H1 (cell line): ENCODE measurements at regions not wholly inside any gene's neighbourhood (a gene's known extent, or its start where the extent isn't known, plus 50 kb on each side); places are given as distances from the start of the nearest gene placed in this dataset.

ENCODE experiments used
- CTCF ChIA-PET: fragments of 300-600 bp; sonication (Branson Sonifier 250); formaldehyde crosslinking; loops from one replicate; lab custom pipeline; 2021; ENCODE audit not compliant: partially characterized antibody; lab: Charles Lee
- POLR2A ChIA-PET: fragments of 300-600 bp; sonication (Branson Sonifier 250); formaldehyde crosslinking; loops from one replicate; lab custom pipeline; 2021; ENCODE audit warnings: inconsistent platforms; ENCODE audit not compliant: partially characterized antibody; lab: Charles Lee
- DNase-seq, 2 experiments: peaks; one replicate each; pipeline versions ENCODE4 v3.0.0 to v3.0.0-alpha.2; 2010 to 2022; ENCODE audit warnings: low spot score in 2 of 2, low read depth in 1 of 2, mixed read lengths in 1 of 2
- FAIRE-seq: peaks from 2 replicates; lab custom pipeline; 2011; peaks lifted over from hg19 to GRCh38; lab: Jason Lieb, UNC
- H2AFZ ChIP-seq: 2 replicates; pipeline ENCODE4 v1.8.1; 2012; ENCODE audit warnings: low read length, inconsistent platforms
- H2AK5ac ChIP-seq: 2 replicates; pipeline ENCODE4 v1.6.1; 2013; ENCODE audit warnings: low read depth, low read length
- H2BK120ac ChIP-seq: replicated peaks from 2 replicates; pipeline ENCODE3; 2013; ENCODE audit warnings: low read depth, low read length, inconsistent platforms
- H2BK12ac ChIP-seq: 2 replicates; pipeline ENCODE4 v1.6.1; 2013; ENCODE audit warnings: low read depth, low read length
- H2BK15ac ChIP-seq: 2 replicates; pipeline ENCODE4 v1.6.1; 2013; ENCODE audit warnings: low read length
- H2BK20ac ChIP-seq: 2 replicates; pipeline ENCODE4 v1.6.1; 2013; ENCODE audit warnings: low read length
- H2BK5ac ChIP-seq: 2 replicates; pipeline ENCODE4 v1.6.1; 2013; ENCODE audit warnings: low read depth, low read length
- H3K14ac ChIP-seq: 2 replicates; pipeline ENCODE4 v1.6.1; 2013; ENCODE audit warnings: inconsistent platforms; ENCODE audit not compliant: insufficient read length
- H3K18ac ChIP-seq: 2 replicates; pipeline ENCODE4 v1.6.1; 2013; ENCODE audit warnings: low read length; ENCODE audit errors: extremely low read depth
- H3K23ac ChIP-seq: 2 replicates; pipeline ENCODE4 v1.6.1; 2013; ENCODE audit warnings: inconsistent platforms; ENCODE audit not compliant: insufficient read length
- H3K23me2 ChIP-seq: 2 replicates; pipeline ENCODE4 v1.6.1; 2013; ENCODE audit warnings: low read depth, low read length
- H3K27ac ChIP-seq: 2 replicates; pipeline ENCODE4 v1.6.1; 2011; ENCODE audit warnings: low read depth, low read length, inconsistent platforms
- H3K27me3 ChIP-seq, 4 experiments: replicated peaks in 1 of 4; 1 replicate in 1 of 4; 2 replicates in 3 of 4; pipeline versions ENCODE4 v1.6.1 to v1.8.1; 2011 to 2013; ENCODE audit warnings: low read length in 3 of 4, mild to moderate bottlenecking in 3 of 4, inconsistent platforms in 2 of 4, mixed read lengths in 2 of 4, moderate library complexity in 1 of 4; ENCODE audit not compliant: control insufficient read depth in 3 of 4, insufficient read depth in 3 of 4; ENCODE audit errors: extremely low read depth in 1 of 4
- H3K36me3 ChIP-seq, 4 experiments: 2 replicates each; pipeline versions ENCODE4 v1.6.1 to v1.8.1; 2011 to 2013; ENCODE audit warnings: mild to moderate bottlenecking in 4 of 4, low read length in 3 of 4, moderate library complexity in 2 of 4, control low read depth in 1 of 4, inconsistent platforms in 1 of 4; ENCODE audit not compliant: insufficient read depth in 4 of 4, control insufficient read depth in 2 of 4
- H3K4ac ChIP-seq: replicated peaks from 2 replicates; pipeline ENCODE3; 2013; ENCODE audit warnings: low read length, low read depth, mixed read lengths, inconsistent platforms; ENCODE audit not compliant: insufficient read length
- H3K4me1 ChIP-seq, 4 experiments: replicated peaks in 1 of 4; 1 replicate in 1 of 4; 2 replicates in 3 of 4; pipeline versions ENCODE4 v1.6.1 to v1.8.1; 2011 to 2013; ENCODE audit warnings: low read length in 3 of 4, inconsistent platforms in 2 of 4, mixed read lengths in 1 of 4; ENCODE audit not compliant: insufficient read depth in 4 of 4, control insufficient read depth in 3 of 4
- H3K4me2 ChIP-seq, 2 experiments: 2 replicates each; pipeline versions ENCODE4 v1.6.1 to v1.8.1; 2011 to 2013; ENCODE audit warnings: low read depth in 2 of 2, low read length in 2 of 2, control low read depth in 1 of 2, inconsistent platforms in 1 of 2, mild to moderate bottlenecking in 1 of 2; ENCODE audit not compliant: insufficient read depth in 1 of 2
- H3K4me3 ChIP-seq, 4 experiments: fragments of 200-600, 300-600 bp in 1 of 4; sonication (generic), shearing (Covaris generic), sonication (Bioruptor Twin) in 1 of 4; 2 replicates each; pipeline versions ENCODE4 v1.5.1 to v1.8.1; 2011 to 2016; ENCODE audit warnings: low read length in 4 of 4, low read depth in 3 of 4, control low read depth in 2 of 4, inconsistent platforms in 2 of 4, mild to moderate bottlenecking in 2 of 4, mixed read lengths in 1 of 4, moderate library complexity in 1 of 4; ENCODE audit not compliant: insufficient read depth in 2 of 4; ENCODE audit errors: extremely low read depth in 1 of 4
- H3K56ac ChIP-seq: replicated peaks from 2 replicates; pipeline ENCODE3; 2013; ENCODE audit warnings: low read depth, mild to moderate bottlenecking, mixed read lengths, low read length, inconsistent platforms; ENCODE audit not compliant: insufficient read length
- H3K79me1 ChIP-seq: 2 replicates; pipeline ENCODE4 v1.6.1; 2013; ENCODE audit warnings: low read depth, low read length, control low read depth
- H3K79me2 ChIP-seq, 2 experiments: 2 replicates each; pipeline versions ENCODE4 v1.6.1 to v1.8.1; 2012 to 2013; ENCODE audit warnings: low read length in 2 of 2, mild to moderate bottlenecking in 2 of 2, inconsistent platforms in 1 of 2; ENCODE audit not compliant: insufficient read depth in 2 of 2, control insufficient read depth in 1 of 2
- H3K9ac ChIP-seq, 4 experiments: replicated peaks in 1 of 4; 1 replicate in 1 of 4; 2 replicates in 3 of 4; pipeline versions ENCODE4 v1.6.1 to v1.8.1; 2011 to 2013; ENCODE audit warnings: low read depth in 3 of 4, low read length in 3 of 4, control low read depth in 2 of 4, mild to moderate bottlenecking in 2 of 4, moderate library complexity in 2 of 4, inconsistent platforms in 1 of 4; ENCODE audit errors: extremely low read depth in 1 of 4
- H3K9me3 ChIP-seq, 2 experiments: 2 replicates each; pipeline versions ENCODE4 v1.6.1 to v1.8.1; 2012 to 2013; ENCODE audit warnings: mild to moderate bottlenecking in 2 of 2, moderate library complexity in 2 of 2, control low read depth in 1 of 2, inconsistent platforms in 1 of 2, low read depth in 1 of 2, low read length in 1 of 2, mixed read lengths in 1 of 2; ENCODE audit not compliant: insufficient read depth in 2 of 2
- H4K20me1 ChIP-seq, 2 experiments: replicated peaks in 1 of 2; 2 replicates each; pipeline versions ENCODE3 to v1.8.1; 2011 to 2013; ENCODE audit warnings: inconsistent platforms in 2 of 2, low read length in 2 of 2, mild to moderate bottlenecking in 1 of 2; ENCODE audit not compliant: insufficient read depth in 2 of 2, control insufficient read depth in 1 of 2
- H4K5ac ChIP-seq: 2 replicates; pipeline ENCODE4 v1.6.1; 2013; ENCODE audit warnings: low read length, low read depth, mixed read lengths, inconsistent platforms; ENCODE audit not compliant: insufficient read length
- H4K8ac ChIP-seq: 2 replicates; pipeline ENCODE4 v1.8.0; 2013; ENCODE audit warnings: mild to moderate bottlenecking, moderate library complexity, low read length, inconsistent platforms; ENCODE audit not compliant: insufficient read depth; ENCODE audit errors: extremely low read depth
- H4K91ac ChIP-seq: replicated peaks from 2 replicates; pipeline ENCODE3; 2013; ENCODE audit warnings: low read length, mixed read lengths, inconsistent platforms; ENCODE audit not compliant: insufficient read length
- ASH2L ChIP-seq: fragments of 200-600, 300-600 bp; sonication (generic); IDR thresholded peaks from one replicate; pipeline ENCODE4 v1.7.1; 2017; ENCODE audit warnings: low read length
- CBX5 ChIP-seq: fragments of 300-800, 300-1000 bp; sonication (generic); IDR thresholded peaks from 2 replicates; pipeline ENCODE4 v1.7.1; 2016; ENCODE audit warnings: antibody characterized with exemption, low read length, low read depth
- CHD1 ChIP-seq: IDR thresholded peaks from 2 replicates; pipeline ENCODE4 v1.6.1; 2012; ENCODE audit warnings: low read depth, low read length, improper control_type of control experiment
- E2F6 ChIP-seq: IDR thresholded peaks from 2 replicates; pipeline ENCODE4 v1.6.1; 2012; ENCODE audit warnings: inconsistent platforms
- EP300 ChIP-seq, 2 experiments: IDR thresholded peaks; 1 replicate in 1 of 2; 2 replicates in 1 of 2; pipeline ENCODE4 v1.6.1; 2011 to 2012; ENCODE audit warnings: low read depth in 2 of 2, low read length in 2 of 2, mild to moderate bottlenecking in 2 of 2, borderline replicate concordance in 1 of 2, inconsistent platforms in 1 of 2, moderate library complexity in 1 of 2
- RXRA ChIP-seq: IDR thresholded peaks from 2 replicates; pipeline ENCODE4 v1.6.1; 2011; ENCODE audit warnings: low read depth, mild to moderate bottlenecking, low read length, moderate library complexity; ENCODE audit not compliant: insufficient read depth
- TBP ChIP-seq: IDR thresholded peaks from 2 replicates; pipeline ENCODE4 v1.6.1; 2011; ENCODE audit warnings: low read depth, low read length, improper control_type of control experiment
- WGBS, 2 experiments: shearing (Covaris generic) in 1 of 2; methylation state at CpG; one replicate each; pipeline versions ENCODE4 v1.1.6 to v1.1.7; 2013 to 2015; ENCODE audit warnings: low lambda C conversion rate in 2 of 2, mixed read lengths in 2 of 2, inconsistent platforms in 1 of 2, low coverage in 1 of 2, missing lambda C conversion rate in 1 of 2; ENCODE audit not compliant: insufficient replicate concordance in 2 of 2, insufficient coverage in 1 of 2, insufficient read length in 1 of 2; ENCODE audit errors: extremely low coverage in 1 of 2, missing lambda C conversion rate in 1 of 2; 5-methylcytosine and 5-hydroxymethylcytosine counted together

DNA sequence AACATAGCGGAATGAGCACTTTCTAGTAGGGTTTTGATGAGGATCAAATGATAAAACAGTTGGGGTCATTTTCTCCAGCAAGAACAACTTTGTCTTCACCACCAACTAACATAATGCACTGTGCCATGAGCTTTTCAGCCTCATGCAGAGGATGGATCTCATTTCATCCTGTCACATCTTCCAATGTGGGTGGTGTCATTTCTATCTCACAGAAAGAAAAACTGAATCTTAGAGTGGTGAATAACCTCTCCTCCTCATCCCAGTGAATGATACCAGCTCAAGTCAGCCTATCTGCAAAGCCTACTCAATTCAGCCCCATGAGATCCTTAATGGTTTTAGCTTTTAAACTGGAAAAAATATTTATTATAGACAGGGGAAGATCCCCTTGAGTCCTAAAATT, 1147.2 kb downstream of the VRK1 start:
- H3K9me3 ChIP-seq = no peaks in the 10 kb centered on the region
- no peak overlapping the region for H2AFZ ChIP-seq
- POLR2A ChIA-PET = no interaction called here
- H3K4me1 ChIP-seq = no peaks in the 10 kb centered on the region; a peak in 1 of 7 replicates
- H2BK5ac ChIP-seq = no peak overlapping the region
- TF ChIP-seq ASH2L (no peak), EP300 (IDR thresholded peaks at IDR 0.05; ENCODE audit: borderline replicate concordance in 1 of 2, low read depth in 2 of 2, low read length in 2 of 2) (no peak), CHD1 (no peak), E2F6 (no peak), CBX5 (no peak), TBP (no peak), RXRA (no peak)
- H3K79me2 ChIP-seq = no peaks in the 10 kb centered on the region
- no peak overlapping the region for H3K18ac ChIP-seq
- no peaks in the 10 kb centered on the region for H4K20me1 ChIP-seq
- no peak overlapping the region for H2AK5ac ChIP-seq
- no peak overlapping the region for H4K91ac ChIP-seq
- H3K27me3 ChIP-seq = no peaks in the 10 kb centered on the region
- no peak overlapping the region for H4K5ac ChIP-seq
- no peaks in the 10 kb centered on the region for H3K36me3 ChIP-seq
- no peak overlapping the region for H3K9ac ChIP-seq
- no peak overlapping the region for H2BK20ac ChIP-seq
- no peak overlapping the region for H3K4me3 ChIP-seq
- CTCF ChIA-PET = interaction anchor here (1.0 kb wide), 1 partner anchor 33 kb away, joined by 4 read pairs; no protein-coding TSS in a partner anchor
- H2BK12ac ChIP-seq = no peak overlapping the region
- no peak overlapping the region for H3K23ac ChIP-seq
- H3K4me2 ChIP-seq = no peak overlapping the region
- FAIRE-seq = no peak
- H2BK15ac ChIP-seq = no peak overlapping the region
- H3K4ac ChIP-seq = no peak overlapping the region
- no peak overlapping the region for H3K14ac ChIP-seq
- no peaks in the 10 kb centered on the region for H3K79me1 ChIP-seq
- H3K23me2 ChIP-seq = no peaks in the 10 kb centered on the region
- H3K27ac ChIP-seq = no peak overlapping the region
- H2BK120ac ChIP-seq = no peak overlapping the region
- WGBS, 2 experiments = 100% methylated on average over 1 of the region's 1 CpG; no CpG with 5 or more reads in 1 of the 2 experiments
- H4K8ac ChIP-seq = no peak overlapping the region
- DNase-seq = no peak
- H3K56ac ChIP-seq = no peak overlapping the region
